Ovary (tissue), 7 donors: ENCODE measurements at regions not wholly inside any gene's neighbourhood (a gene's known extent, or its start where the extent isn't known, plus 50 kb on each side); places are given as distances from the start of the nearest gene placed in this dataset.
"Not testable (repeated sequence)": the region's sequence is repeated elsewhere in the genome, so short reads cannot be mapped to it uniquely, and the experiment has no call there.

Experiments used
- DNase-seq, 5 donors: peaks; one replicate each; pipeline ENCODE4 v3.0.0-alpha.2; 2019 to 2020
- H3K27ac ChIP-seq, 2 donors: fragments of 200-600 bp; one replicate each; pipeline versions ENCODE4 v1.5.1 to v1.8.0; 2019 to 2022
- H3K27me3 ChIP-seq: fragments of 200-600 bp; one replicate; pipeline ENCODE4 v1.8.0; 2022
- H3K36me3 ChIP-seq: fragments of 200-600 bp; sonication (generic); one replicate; pipeline ENCODE4 v1.5.1; 2019
- H3K4me1 ChIP-seq: one replicate; pipeline ENCODE4 v1.8.1; 2013; ENCODE audit warnings: mild to moderate bottlenecking, moderate library complexity; ENCODE audit not compliant: insufficient read depth
- H3K4me3 ChIP-seq: fragments of 200-600 bp; sonication (generic); one replicate; pipeline ENCODE4 v1.5.1; 2017
- H3K9me3 ChIP-seq, 2 donors: fragments of 200-600 bp in 1 of 2; sonication (generic) in 1 of 2; one replicate each; pipeline versions ENCODE4 v1.5.1 to v1.8.1; 2013 to 2019; ENCODE audit warnings: mild to moderate bottlenecking in 1 of 2, moderate library complexity in 1 of 2
- CTCF ChIP-seq, 3 donors: fragments of 450-650 bp in 2 of 3; fragments of 200-600 bp in 1 of 3; IDR thresholded peaks; one replicate each; pipeline versions ENCODE4 v1.5.1 to v1.8.0; 2016 to 2022; ENCODE audit warnings: antibody characterized with exemption in 3 of 3, mild to moderate bottlenecking in 1 of 3
- EP300 ChIP-seq: sonication (generic); formaldehyde crosslinking; IDR thresholded peaks from one replicate; pipeline ENCODE4 v1.6.1; 2017; ENCODE audit warnings: antibody characterized with exemption
- POLR2A ChIP-seq: fragments of 450-650 bp; IDR thresholded peaks from one replicate; pipeline ENCODE4 v1.6.1; 2017; ENCODE audit warnings: antibody characterized with exemption, mild to moderate bottlenecking, moderate library complexity
- WGBS, 3 donors: extraction: QIAGEN DNeasy Blood & Tissue Kit in 1 of 3; methylation state at CpG; one replicate each; pipeline versions ENCODE4 v1.1.5 to v1.1.7; 2013 to 2017; 5-methylcytosine and 5-hydroxymethylcytosine counted together
- intact Hi-C, 4 donors: fragments of 100-400 bp; cut with DNase I; formaldehyde crosslinking; loops; one replicate each; pipeline versions ENCODE4 v1.11.0 to v1.15.1; 2022 to 2023
- donor health status: DM: no; HTN: no; CAD: no; lungs with moderate emphysema.
- donor health status: DM: no; HTN: no; CAD: no.
- donor health status: Bipolar disorder and iron deficiency.
- donor health status: DM: no; HTN: no; CAD: no.
- donor health status: DM: yes; HTN: yes; CAD: no.

- WGBS, 3 donors: 31 to 68% (median 37%) methylated on average over 1 of the region's 1 CpG
- Histone ChIP-seq H3K36me3 (no peaks in the 10 kb centered on the region), H3K27ac (no peak overlapping the region), H3K27me3 (no peaks in the 10 kb centered on the region), H3K4me1 (no peaks in the 10 kb centered on the region), H3K4me3 (no peak overlapping the region), H3K9me3 (no peaks in the 10 kb centered on the region)
- no peak for DNase-seq
- intact Hi-C loops: no loop called here
- no peak for TF ChIP-seq EP300
- TF ChIP-seq CTCF (IDR thresholded peaks at IDR 0.05): no peak
- TF ChIP-seq POLR2A: no peak
Observed at GRCh38 chr13:82961757-82962156, 920.5 kb downstream of the SLITRK1 start.

GRCh38 chr13:82952336-82952735, 929.9 kb downstream of the SLITRK1 start:
- H3K9me3 ChIP-seq, H3K27me3 ChIP-seq, H3K4me1 ChIP-seq, DNase-seq, intact Hi-C loops, H3K36me3 ChIP-seq, H3K4me3 ChIP-seq, H3K27ac ChIP-seq: not testable (repeated sequence)
- 80 to 88% (median 84%) methylated on average over 6 of the region's 6 CpGs for WGBS, 3 donors

- no peak for DNase-seq
- H3K4me1 ChIP-seq: no peaks in the 10 kb centered on the region
- no peaks in the 10 kb centered on the region for H3K9me3 ChIP-seq
- H3K36me3 ChIP-seq: no peaks in the 10 kb centered on the region
- H3K27ac ChIP-seq: no peak overlapping the region
- H3K27me3 ChIP-seq: no peaks in the 10 kb centered on the region
- no peak overlapping the region for H3K4me3 ChIP-seq
- intact Hi-C loops: no loop called here
- TF ChIP-seq POLR2A (no peak), CTCF (IDR thresholded peaks at IDR 0.05) (no peak), EP300 (no peak)
Observed at GRCh38 chr13:82947683-82948082, 934.6 kb downstream of the SLITRK1 start.

GRCh38 chr13:82947191-82947621, 935.1 kb downstream of the SLITRK1 start:
- intact Hi-C loops: no loop called here
- Histone ChIP-seq H3K4me3 (no peak overlapping the region), H3K27ac (no peak overlapping the region), H3K36me3 (no peaks in the 10 kb centered on the region), H3K9me3 (no peaks in the 10 kb centered on the region), H3K4me1 (no peaks in the 10 kb centered on the region), H3K27me3 (no peaks in the 10 kb centered on the region)
- no peak for DNase-seq
- no peak for TF ChIP-seq EP300
- no peak for TF ChIP-seq POLR2A
- no peak for TF ChIP-seq CTCF (IDR thresholded peaks at IDR 0.05)
- WGBS, 3 donors: 44 to 57% (median 50%) methylated on average over 2 of the region's 2 CpGs

- intact Hi-C loops: no loop called here
- no peak overlapping the region for H3K27ac ChIP-seq
- H3K4me3 ChIP-seq: no peak overlapping the region
- H3K9me3 ChIP-seq: no peaks in the 10 kb centered on the region
- WGBS, 3 donors: 90 to 91% (median 90%) methylated on average over 6 of the region's 6 CpGs
- no peaks in the 10 kb centered on the region for H3K36me3 ChIP-seq
- no peaks in the 10 kb centered on the region for H3K27me3 ChIP-seq
- H3K4me1 ChIP-seq: no peaks in the 10 kb centered on the region
- DNase-seq: no peak
- TF ChIP-seq CTCF (IDR thresholded peaks at IDR 0.05): no peak
- TF ChIP-seq POLR2A: no peak
- TF ChIP-seq EP300: no peak
Observed at GRCh38 chr13:82938644-82939043, 943.6 kb downstream of the SLITRK1 start.
